Activated naive CD8-positive, alpha-beta T cell treated with anti-CD3 and anti-CD28 coated beads for 36 hours (primary cell): ENCODE measurements at regions not wholly inside any gene's neighbourhood (a gene's known extent, or its start where the extent isn't known, plus 50 kb on each side); places are given as distances from the start of the nearest gene placed in this dataset.

Source experiments
- DNase-seq: peaks from one replicate; pipeline ENCODE4 v3.0.0; 2021
- H3K27ac Mint-ChIP-seq: one replicate; pipeline ENCODE4 v1.8.0; 2022; ENCODE audit warnings: mild to moderate bottlenecking, moderate library complexity, mixed read lengths
- H3K27me3 Mint-ChIP-seq: one replicate; pipeline ENCODE4 v1.8.0; 2022; ENCODE audit warnings: mild to moderate bottlenecking, mixed read lengths
- H3K36me3 Mint-ChIP-seq: one replicate; pipeline ENCODE4 v1.8.0; 2021; ENCODE audit warnings: mild to moderate bottlenecking, mixed read lengths
- H3K4me1 Mint-ChIP-seq: one replicate; pipeline ENCODE4 v1.8.0; 2021; ENCODE audit warnings: mixed read lengths
- H3K4me3 Mint-ChIP-seq: one replicate; pipeline ENCODE4 v1.8.0; 2022; ENCODE audit warnings: mild to moderate bottlenecking, moderate library complexity, mixed read lengths
- H3K9me3 Mint-ChIP-seq: one replicate; pipeline ENCODE4 v1.8.0; 2022; ENCODE audit warnings: mixed read lengths

GRCh38 chr6:156617376-156617775, 159.8 kb upstream of the ARID1B start:
- Mint-ChIP-seq H3K4me1 (no peaks in the 10 kb centered on the region), H3K27ac (no peak overlapping the region), H3K9me3 (peaks cover 16% of the 10 kb centered on the region), H3K4me3 (no peak overlapping the region), H3K27me3 (no peaks in the 10 kb centered on the region), H3K36me3 (peaks cover 3% of the 10 kb centered on the region)
- DNase-seq = no peak

GRCh38 chr6:156616495-156616894, 160.7 kb upstream of the ARID1B start:
- Mint-ChIP-seq H3K27ac (no peak overlapping the region), H3K36me3 (peaks cover 3% of the 10 kb centered on the region), H3K4me1 (no peaks in the 10 kb centered on the region), H3K4me3 (no peak overlapping the region), H3K9me3 (peaks cover 22% of the 10 kb centered on the region), H3K27me3 (no peaks in the 10 kb centered on the region)
- DNase-seq = no peak

GRCh38 chr6:156613996-156614395, 163.2 kb upstream of the ARID1B start:
- peaks cover 3% of the 10 kb centered on the region for H3K36me3 Mint-ChIP-seq
- H3K4me1 Mint-ChIP-seq = no peaks in the 10 kb centered on the region
- H3K27me3 Mint-ChIP-seq = no peaks in the 10 kb centered on the region
- no peak overlapping the region for H3K27ac Mint-ChIP-seq
- no peak for DNase-seq
- peaks cover 28% of the 10 kb centered on the region for H3K9me3 Mint-ChIP-seq
- no peak overlapping the region for H3K4me3 Mint-ChIP-seq

DNA sequence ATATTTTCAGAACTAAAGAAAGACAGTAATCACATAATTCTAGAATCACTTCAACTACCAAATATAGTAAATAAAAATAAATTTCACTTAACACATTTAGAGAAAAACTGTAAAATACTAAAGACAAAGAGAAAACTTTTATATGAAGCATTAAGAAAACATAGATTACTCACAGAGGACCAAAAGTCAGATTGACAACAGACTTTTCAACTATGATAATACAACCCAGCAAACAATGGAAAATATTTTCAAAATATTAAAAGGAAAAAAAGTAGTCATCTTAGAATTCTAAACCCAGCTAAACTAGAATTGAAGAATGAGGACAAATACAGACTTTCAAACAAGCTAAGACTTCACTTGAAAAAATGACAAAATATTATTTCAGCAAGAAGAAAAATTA, 164.8 kb upstream of the ARID1B start:
- H3K4me3 Mint-ChIP-seq = no peak overlapping the region
- peaks cover 3% of the 10 kb centered on the region for H3K36me3 Mint-ChIP-seq
- DNase-seq = no peak
- H3K27ac Mint-ChIP-seq = no peak overlapping the region
- no peaks in the 10 kb centered on the region for H3K27me3 Mint-ChIP-seq
- no peaks in the 10 kb centered on the region for H3K4me1 Mint-ChIP-seq
- H3K9me3 Mint-ChIP-seq = peaks cover 30% of the 10 kb centered on the region

DNA sequence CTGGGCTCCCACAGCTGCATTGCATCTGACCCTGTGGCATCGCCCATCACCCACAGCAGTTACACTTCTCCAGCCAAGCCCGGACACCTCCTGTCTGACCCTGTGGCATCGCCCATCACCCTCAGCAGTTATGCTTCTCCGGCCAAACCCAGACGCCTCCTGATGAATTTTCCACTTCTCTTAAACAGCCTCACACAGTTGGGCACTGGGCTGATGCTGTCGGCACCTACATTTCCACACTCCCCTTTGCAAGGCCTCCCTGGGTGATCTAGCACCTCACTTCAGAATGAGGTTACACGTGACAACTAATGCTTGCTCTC, 175.2 kb upstream of the ARID1B start:
- H3K27me3 Mint-ChIP-seq = no peaks in the 10 kb centered on the region
- H3K4me3 Mint-ChIP-seq = no peak overlapping the region
- H3K36me3 Mint-ChIP-seq = no peaks in the 10 kb centered on the region
- H3K9me3 Mint-ChIP-seq = peaks cover 6% of the 10 kb centered on the region
- DNase-seq = no peak
- H3K27ac Mint-ChIP-seq = no peak overlapping the region
- peaks cover 2% of the 10 kb centered on the region for H3K4me1 Mint-ChIP-seq

DNA sequence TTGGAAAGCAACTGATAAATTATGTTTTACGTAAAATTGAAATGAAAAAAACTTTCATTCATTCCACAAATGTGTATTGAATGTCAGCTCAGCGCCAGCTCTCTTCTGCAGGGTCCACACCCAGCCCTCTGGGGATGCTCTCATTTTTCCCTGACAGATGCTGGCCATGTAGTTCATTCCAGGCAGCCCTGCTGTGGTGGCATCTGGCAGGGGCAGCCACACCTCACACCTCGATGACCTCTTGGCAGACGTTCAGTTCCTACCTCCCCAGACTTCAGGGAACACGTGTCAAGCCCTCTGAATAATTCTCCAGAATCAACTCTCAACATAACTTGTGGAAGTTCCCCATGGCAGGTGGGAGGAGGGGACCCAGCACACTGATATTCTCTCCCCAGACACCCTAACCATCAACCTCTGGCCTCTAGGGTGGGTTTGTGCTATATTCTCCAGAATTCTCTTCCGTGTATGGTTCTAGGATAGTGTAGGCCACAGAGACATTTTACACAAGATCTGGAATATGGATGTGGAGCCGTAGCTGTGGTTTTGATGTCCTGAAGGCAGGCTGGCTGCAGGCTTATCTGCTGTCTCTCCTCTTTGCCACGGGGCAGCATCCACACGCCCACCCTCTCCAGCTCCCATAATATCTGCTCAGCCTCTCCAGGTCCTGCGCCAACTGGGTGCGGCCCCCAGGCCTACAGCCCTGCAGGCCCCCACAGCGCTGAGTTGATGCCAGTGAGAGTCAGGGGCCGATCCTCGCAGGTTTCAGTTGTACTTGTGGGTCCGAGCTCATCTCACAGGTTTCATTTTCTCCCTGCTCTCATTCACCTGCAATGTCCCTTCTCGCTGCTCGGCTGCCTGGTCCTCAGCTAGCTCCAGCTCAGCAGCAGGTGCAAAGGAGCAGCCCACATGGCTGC, 175.8 kb upstream of the ARID1B start:
- Mint-ChIP-seq H3K9me3 (peaks cover 6% of the 10 kb centered on the region), H3K4me3 (no peak overlapping the region), H3K27me3 (no peaks in the 10 kb centered on the region), H3K4me1 (peaks cover 2% of the 10 kb centered on the region), H3K36me3 (no peaks in the 10 kb centered on the region), H3K27ac (no peak overlapping the region)
- DNase-seq = no peak

DNA sequence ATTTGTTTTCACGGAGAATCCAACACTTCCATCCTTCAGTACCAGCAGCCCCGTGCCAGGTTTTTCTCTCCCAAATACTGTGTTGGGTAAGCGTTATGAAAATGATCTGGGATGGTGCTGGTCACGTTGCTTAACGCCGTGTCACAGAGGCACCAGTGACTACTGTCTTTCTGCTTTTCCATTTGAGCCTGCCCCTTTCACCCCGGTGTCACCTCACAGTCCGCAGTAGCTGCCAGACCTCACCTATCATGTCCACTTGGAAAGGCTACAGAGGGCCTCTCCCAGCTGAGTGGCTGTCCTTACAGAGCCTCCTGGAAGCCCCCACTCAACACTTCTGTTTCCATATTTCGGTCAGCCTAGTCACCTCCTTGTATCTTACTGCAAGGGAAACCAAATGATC, 176.5 kb upstream of the ARID1B start:
- H3K27me3 Mint-ChIP-seq = no peaks in the 10 kb centered on the region
- no peak for DNase-seq
- H3K36me3 Mint-ChIP-seq = no peaks in the 10 kb centered on the region
- peaks cover 2% of the 10 kb centered on the region for H3K4me1 Mint-ChIP-seq
- H3K27ac Mint-ChIP-seq = no peak overlapping the region
- no peak overlapping the region for H3K4me3 Mint-ChIP-seq
- H3K9me3 Mint-ChIP-seq = peaks cover 6% of the 10 kb centered on the region

- no peaks in the 10 kb centered on the region for H3K27me3 Mint-ChIP-seq
Observed at GRCh38 chr6:156599978-156600590, 177.1 kb upstream of the ARID1B start.

DNA sequence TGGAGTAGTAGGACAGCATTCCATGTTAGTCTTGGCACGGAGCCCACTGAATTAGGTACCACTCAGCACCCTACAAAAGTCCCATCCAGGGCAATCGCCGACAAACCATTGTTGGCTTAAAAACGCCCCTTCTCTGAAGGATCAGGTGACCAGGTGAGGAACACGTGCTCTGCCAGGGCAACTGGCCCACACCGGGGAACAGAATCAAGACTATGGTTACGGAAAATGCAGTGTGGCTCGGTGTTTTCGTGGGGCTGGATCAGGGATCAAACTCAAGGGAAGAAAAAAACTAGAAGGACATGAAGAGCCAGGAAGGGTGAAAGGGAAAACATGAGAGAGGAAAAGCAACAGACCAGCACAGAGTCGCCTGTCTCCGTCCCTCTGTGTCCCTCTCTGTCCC, 177.8 kb upstream of the ARID1B start:
- Mint-ChIP-seq H3K27me3 (no peaks in the 10 kb centered on the region), H3K36me3 (no peaks in the 10 kb centered on the region), H3K9me3 (peaks cover 2% of the 10 kb centered on the region), H3K27ac (no peak overlapping the region), H3K4me1 (peaks cover 2% of the 10 kb centered on the region), H3K4me3 (no peak overlapping the region)
- DNase-seq = no peak

More at GRCh38 chr6:156599978-156600590, 177.1 kb upstream of the ARID1B start:
- H3K4me1 Mint-ChIP-seq = peaks cover 2% of the 10 kb centered on the region
- no peak for DNase-seq
- H3K4me3 Mint-ChIP-seq = no peak overlapping the region
- no peaks in the 10 kb centered on the region for H3K36me3 Mint-ChIP-seq
- H3K9me3 Mint-ChIP-seq = peaks cover 6% of the 10 kb centered on the region
- H3K27ac Mint-ChIP-seq = no peak overlapping the region

DNA sequence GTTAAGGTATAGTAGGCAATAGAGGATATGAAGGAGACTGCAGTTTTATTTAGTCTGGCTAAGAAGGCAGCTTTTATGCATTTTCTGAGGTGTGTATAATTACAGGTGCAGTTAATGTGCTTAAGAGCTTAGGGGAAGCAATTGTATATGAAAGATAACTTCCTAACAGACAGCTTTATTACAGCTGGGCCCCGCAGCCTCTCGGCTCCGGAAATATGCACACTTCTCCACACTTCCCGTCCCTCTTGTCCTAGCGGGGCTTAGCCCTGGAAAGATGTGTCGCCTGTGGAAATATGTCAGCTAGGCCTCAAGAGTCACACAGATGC, 178.4 kb upstream of the ARID1B start:
- Mint-ChIP-seq H3K27ac (no peak overlapping the region), H3K4me3 (no peak overlapping the region), H3K27me3 (no peaks in the 10 kb centered on the region), H3K9me3 (no peaks in the 10 kb centered on the region), H3K36me3 (no peaks in the 10 kb centered on the region), H3K4me1 (peaks cover 2% of the 10 kb centered on the region)
- DNase-seq = no peak

- Mint-ChIP-seq H3K27me3 (no peaks in the 10 kb centered on the region), H3K4me1 (peaks cover 2% of the 10 kb centered on the region), H3K36me3 (no peaks in the 10 kb centered on the region), H3K4me3 (no peak overlapping the region), H3K9me3 (no peaks in the 10 kb centered on the region), H3K27ac (no peak overlapping the region)
- no peak for DNase-seq
Observed at GRCh38 chr6:156598071-156598854, 178.9 kb upstream of the ARID1B start.

- no peaks in the 10 kb centered on the region for H3K36me3 Mint-ChIP-seq
- no peak for DNase-seq
- H3K27me3 Mint-ChIP-seq = no peaks in the 10 kb centered on the region
- H3K27ac Mint-ChIP-seq = no peak overlapping the region
- peaks cover 2% of the 10 kb centered on the region for H3K4me1 Mint-ChIP-seq
- H3K9me3 Mint-ChIP-seq = no peaks in the 10 kb centered on the region
- H3K4me3 Mint-ChIP-seq = no peak overlapping the region
Observed at GRCh38 chr6:156597095-156597494, 180.1 kb upstream of the ARID1B start.

- H3K4me1 Mint-ChIP-seq = peaks cover 2% of the 10 kb centered on the region
Observed at GRCh38 chr6:156595476-156595875, 181.7 kb upstream of the ARID1B start.

DNA sequence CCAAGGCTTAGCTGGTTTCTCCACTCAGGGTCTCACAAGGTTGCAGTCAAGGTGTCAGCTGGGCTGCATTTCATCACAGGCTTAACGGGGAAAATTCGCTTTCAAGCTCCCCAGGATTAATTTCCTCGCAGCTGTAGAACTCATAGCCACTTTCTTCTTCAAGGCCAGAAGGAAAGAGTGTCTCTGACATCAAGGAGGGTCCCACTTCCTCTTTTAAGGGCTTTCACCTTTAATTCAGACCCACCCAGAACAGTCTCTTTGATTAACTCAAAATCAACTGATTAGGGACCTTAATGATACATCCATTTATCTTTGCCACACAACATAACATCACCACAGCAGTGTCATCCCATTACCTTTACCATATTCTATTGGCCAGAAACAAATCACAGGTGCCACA, 183.3 kb upstream of the ARID1B start:
- Mint-ChIP-seq H3K27me3 (no peaks in the 10 kb centered on the region), H3K36me3 (no peaks in the 10 kb centered on the region), H3K9me3 (no peaks in the 10 kb centered on the region), H3K27ac (no peak overlapping the region), H3K4me1 (peaks cover 2% of the 10 kb centered on the region), H3K4me3 (no peak overlapping the region)
- no peak for DNase-seq

More at GRCh38 chr6:156595476-156595875, 181.7 kb upstream of the ARID1B start:
- DNase-seq = no peak
- H3K9me3 Mint-ChIP-seq = no peaks in the 10 kb centered on the region
- no peaks in the 10 kb centered on the region for H3K36me3 Mint-ChIP-seq
- H3K27ac Mint-ChIP-seq = no peak overlapping the region
- H3K4me3 Mint-ChIP-seq = no peak overlapping the region
- H3K27me3 Mint-ChIP-seq = no peaks in the 10 kb centered on the region

- no peaks in the 10 kb centered on the region for H3K36me3 Mint-ChIP-seq
- H3K27me3 Mint-ChIP-seq = no peaks in the 10 kb centered on the region
- no peaks in the 10 kb centered on the region for H3K4me1 Mint-ChIP-seq
- no peak overlapping the region for H3K27ac Mint-ChIP-seq
- DNase-seq = no peak
- H3K9me3 Mint-ChIP-seq = no peaks in the 10 kb centered on the region
- no peak overlapping the region for H3K4me3 Mint-ChIP-seq
Observed at GRCh38 chr6:156593127-156593526, 184.1 kb upstream of the ARID1B start.
